SK-N-SH treated with all-trans-retinoic acid at 6 μM for 48 hours (cell line): ENCODE measurements at regions not wholly inside any gene's neighbourhood (a gene's known extent, or its start where the extent isn't known, plus 50 kb on each side); places are given as distances from the start of the nearest gene placed in this dataset.
A peak's percentile ranks its signal among the peaks of the same experiment; 100 is the strongest.

Experiments
- ATAC-seq: fragments of 200-7000 bp; cut with Tn5 transposase; 3 replicates; pipeline ENCODE4 v1.9.1; 2020; ENCODE audit warnings: mild to moderate bottlenecking, moderate library complexity
- ARNTL ChIP-seq: fragments of 450-650 bp; formaldehyde crosslinking; IDR thresholded peaks from 2 replicates; pipeline ENCODE4 v1.5.0; 2020; ENCODE audit warnings: low read depth, mild to moderate bottlenecking, moderate library complexity, borderline replicate concordance
- BACH2 ChIP-seq: fragments of 250-450 bp; sonication (Bioruptor Pico); IDR thresholded peaks from 2 replicates; pipeline ENCODE4 v1.9.0; 2021; ENCODE audit warnings: mild to moderate bottlenecking, borderline replicate concordance
- ESRRG ChIP-seq: fragments of 250-450 bp; sonication (Bioruptor Pico); IDR thresholded peaks from 2 replicates; pipeline ENCODE4 v1.6.1; 2021; ENCODE audit warnings: mild to moderate bottlenecking
- GLIS3 ChIP-seq: fragments of 250-450 bp; sonication (Bioruptor Pico); IDR thresholded peaks from 2 replicates; pipeline ENCODE4 v1.5.0; 2020; ENCODE audit warnings: mild to moderate bottlenecking, moderate library complexity
- ISL1 ChIP-seq: fragments of 250-450 bp; sonication (Bioruptor Pico); IDR thresholded peaks from 2 replicates; pipeline ENCODE4 v2.1.2; 2022; ENCODE audit warnings: mild to moderate bottlenecking, moderate library complexity
- OSR1 ChIP-seq: fragments of 250-450 bp; sonication (Bioruptor Pico); IDR thresholded peaks from 2 replicates; pipeline ENCODE4 v1.8.0; 2022; ENCODE audit warnings: moderate library complexity, mild to moderate bottlenecking, inconsistent platforms
- RARB ChIP-seq: fragments of 250-450 bp; sonication (Bioruptor Pico); IDR thresholded peaks from 2 replicates; pipeline ENCODE4 v1.8.0; 2021; ENCODE audit warnings: mild to moderate bottlenecking, moderate library complexity
- TCF4 ChIP-seq: fragments of 250-450 bp; sonication (Bioruptor Pico); IDR thresholded peaks from 2 replicates; pipeline ENCODE4 v1.8.0; 2021; ENCODE audit warnings: mild to moderate bottlenecking, moderate library complexity, borderline replicate concordance
- TOX ChIP-seq: fragments of 250-450 bp; sonication (Bioruptor Pico); IDR thresholded peaks from 2 replicates; pipeline ENCODE4 v1.8.0; 2021; ENCODE audit warnings: mild to moderate bottlenecking, moderate library complexity, borderline replicate concordance
- ZC3H10 ChIP-seq: fragments of 250-450 bp; sonication (Bioruptor Pico); IDR thresholded peaks from 2 replicates; pipeline ENCODE4 v1.5.1; 2021; ENCODE audit warnings: mild to moderate bottlenecking, moderate library complexity
- ZFP3 ChIP-seq: fragments of 250-450 bp; sonication (Bioruptor Pico); IDR thresholded peaks from 2 replicates; pipeline ENCODE4 v1.5.0; 2020; ENCODE audit warnings: mild to moderate bottlenecking, moderate library complexity
- ZNF565 ChIP-seq: fragments of 450-650 bp; formaldehyde crosslinking; conservative IDR thresholded peaks from 2 replicates; pipeline ENCODE4 v1.5.0; 2020; ENCODE audit warnings: low read depth, mild to moderate bottlenecking, moderate library complexity
- ZNF70 ChIP-seq: fragments of 450-650 bp; formaldehyde crosslinking; IDR thresholded peaks from 2 replicates; pipeline ENCODE4 v1.5.0; 2020; ENCODE audit warnings: mild to moderate bottlenecking, moderate library complexity
- ZNF8 ChIP-seq: fragments of 450-650 bp; formaldehyde crosslinking; IDR thresholded peaks from 2 replicates; pipeline ENCODE4 v1.5.0; 2020; ENCODE audit warnings: mild to moderate bottlenecking, moderate library complexity
- TF ChIP-seq, protein P1 (sequence below): fragments of 250-450 bp; sonication (Bioruptor Pico); IDR thresholded peaks from 2 replicates; pipeline ENCODE4 v1.8.0; 2020; ENCODE audit warnings: mild to moderate bottlenecking, moderate library complexity, borderline replicate concordance
- TF ChIP-seq, protein P2 (sequence below): fragments of 250-450 bp; sonication (Bioruptor Pico); IDR thresholded peaks from 2 replicates; pipeline ENCODE4 v1.5.1; 2021; ENCODE audit warnings: mild to moderate bottlenecking, moderate library complexity
- TF ChIP-seq, protein P3 (sequence below): fragments of 250-450 bp; sonication (Bioruptor Pico); IDR thresholded peaks from 2 replicates; pipeline ENCODE4 v1.5.1; 2020; ENCODE audit warnings: low read depth, mild to moderate bottlenecking, moderate library complexity
- TF ChIP-seq, protein P4 (sequence below): fragments of 250-450 bp; sonication (Bioruptor Pico); IDR thresholded peaks from 2 replicates; pipeline ENCODE4 v1.8.0; 2021; ENCODE audit warnings: low read depth, mild to moderate bottlenecking, moderate library complexity, borderline replicate concordance
- TF ChIP-seq, protein P5 (sequence below): fragments of 250-450 bp; sonication (Bioruptor Pico); IDR thresholded peaks from 2 replicates; pipeline ENCODE4 v1.5.0; 2020; ENCODE audit warnings: mild to moderate bottlenecking, moderate library complexity

DNA sequence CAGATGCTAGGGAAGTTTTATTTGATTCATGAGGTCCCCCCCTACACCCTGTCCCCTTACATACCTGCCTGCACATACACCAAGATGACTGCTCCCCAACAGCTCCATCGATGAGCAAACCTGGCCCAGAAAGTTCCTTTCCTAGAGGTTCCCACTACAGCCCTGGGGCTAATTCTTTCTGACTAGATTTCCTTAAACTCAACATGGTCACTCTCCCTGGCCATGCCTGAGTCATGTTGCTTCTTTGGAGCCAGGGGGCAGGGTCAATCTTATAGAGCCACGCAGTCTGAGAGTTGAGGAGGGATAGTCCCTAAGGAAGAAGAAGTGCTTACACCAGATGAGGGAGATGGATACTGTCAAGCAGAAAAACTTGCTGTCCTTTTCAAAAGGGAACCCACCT, 67.7 kb upstream of the GLI2 start:
- ATAC-seq = no peak
- no peak for TF ChIP-seq GLIS3 (CRISPR knock-in tag)
- TF ChIP-seq, protein P1, sequence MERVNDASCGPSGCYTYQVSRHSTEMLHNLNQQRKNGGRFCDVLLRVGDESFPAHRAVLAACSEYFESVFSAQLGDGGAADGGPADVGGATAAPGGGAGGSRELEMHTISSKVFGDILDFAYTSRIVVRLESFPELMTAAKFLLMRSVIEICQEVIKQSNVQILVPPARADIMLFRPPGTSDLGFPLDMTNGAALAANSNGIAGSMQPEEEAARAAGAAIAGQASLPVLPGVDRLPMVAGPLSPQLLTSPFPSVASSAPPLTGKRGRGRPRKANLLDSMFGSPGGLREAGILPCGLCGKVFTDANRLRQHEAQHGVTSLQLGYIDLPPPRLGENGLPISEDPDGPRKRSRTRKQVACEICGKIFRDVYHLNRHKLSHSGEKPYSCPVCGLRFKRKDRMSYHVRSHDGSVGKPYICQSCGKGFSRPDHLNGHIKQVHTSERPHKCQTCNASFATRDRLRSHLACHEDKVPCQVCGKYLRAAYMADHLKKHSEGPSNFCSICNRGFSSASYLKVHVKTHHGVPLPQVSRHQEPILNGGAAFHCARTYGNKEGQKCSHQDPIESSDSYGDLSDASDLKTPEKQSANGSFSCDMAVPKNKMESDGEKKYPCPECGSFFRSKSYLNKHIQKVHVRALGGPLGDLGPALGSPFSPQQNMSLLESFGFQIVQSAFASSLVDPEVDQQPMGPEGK = no peak
- no peak for TF ChIP-seq TCF4 (CRISPR knock-in tag)
- no peak for TF ChIP-seq ISL1 (CRISPR knock-in tag)
- no peak for TF ChIP-seq ZNF8 (CRISPR knock-in tag)
- TF ChIP-seq ESRRG = no peak
- TF ChIP-seq TOX (CRISPR knock-in tag) = no peak
- TF ChIP-seq OSR1 (CRISPR knock-in tag) = no peak
- TF ChIP-seq ARNTL (CRISPR knock-in tag) = no peak
- TF ChIP-seq, protein P2, sequence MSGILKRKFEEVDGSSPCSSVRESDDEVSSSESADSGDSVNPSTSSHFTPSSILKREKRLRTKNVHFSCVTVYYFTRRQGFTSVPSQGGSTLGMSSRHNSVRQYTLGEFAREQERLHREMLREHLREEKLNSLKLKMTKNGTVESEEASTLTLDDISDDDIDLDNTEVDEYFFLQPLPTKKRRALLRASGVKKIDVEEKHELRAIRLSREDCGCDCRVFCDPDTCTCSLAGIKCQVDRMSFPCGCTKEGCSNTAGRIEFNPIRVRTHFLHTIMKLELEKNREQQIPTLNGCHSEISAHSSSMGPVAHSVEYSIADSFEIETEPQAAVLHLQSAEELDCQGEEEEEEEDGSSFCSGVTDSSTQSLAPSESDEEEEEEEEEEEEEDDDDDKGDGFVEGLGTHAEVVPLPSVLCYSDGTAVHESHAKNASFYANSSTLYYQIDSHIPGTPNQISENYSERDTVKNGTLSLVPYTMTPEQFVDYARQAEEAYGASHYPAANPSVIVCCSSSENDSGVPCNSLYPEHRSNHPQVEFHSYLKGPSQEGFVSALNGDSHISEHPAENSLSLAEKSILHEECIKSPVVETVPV (CRISPR knock-in tag) = no peak
- TF ChIP-seq, protein P3, sequence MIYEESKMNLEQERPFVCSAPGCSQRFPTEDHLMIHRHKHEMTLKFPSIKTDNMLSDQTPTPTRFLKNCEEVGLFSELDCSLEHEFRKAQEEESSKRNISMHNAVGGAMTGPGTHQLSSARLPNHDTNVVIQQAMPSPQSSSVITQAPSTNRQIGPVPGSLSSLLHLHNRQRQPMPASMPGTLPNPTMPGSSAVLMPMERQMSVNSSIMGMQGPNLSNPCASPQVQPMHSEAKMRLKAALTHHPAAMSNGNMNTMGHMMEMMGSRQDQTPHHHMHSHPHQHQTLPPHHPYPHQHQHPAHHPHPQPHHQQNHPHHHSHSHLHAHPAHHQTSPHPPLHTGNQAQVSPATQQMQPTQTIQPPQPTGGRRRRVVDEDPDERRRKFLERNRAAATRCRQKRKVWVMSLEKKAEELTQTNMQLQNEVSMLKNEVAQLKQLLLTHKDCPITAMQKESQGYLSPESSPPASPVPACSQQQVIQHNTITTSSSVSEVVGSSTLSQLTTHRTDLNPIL (CRISPR knock-in tag) = no peak
- no peak for TF ChIP-seq ZFP3 (CRISPR knock-in tag)
- TF ChIP-seq, protein P4, sequence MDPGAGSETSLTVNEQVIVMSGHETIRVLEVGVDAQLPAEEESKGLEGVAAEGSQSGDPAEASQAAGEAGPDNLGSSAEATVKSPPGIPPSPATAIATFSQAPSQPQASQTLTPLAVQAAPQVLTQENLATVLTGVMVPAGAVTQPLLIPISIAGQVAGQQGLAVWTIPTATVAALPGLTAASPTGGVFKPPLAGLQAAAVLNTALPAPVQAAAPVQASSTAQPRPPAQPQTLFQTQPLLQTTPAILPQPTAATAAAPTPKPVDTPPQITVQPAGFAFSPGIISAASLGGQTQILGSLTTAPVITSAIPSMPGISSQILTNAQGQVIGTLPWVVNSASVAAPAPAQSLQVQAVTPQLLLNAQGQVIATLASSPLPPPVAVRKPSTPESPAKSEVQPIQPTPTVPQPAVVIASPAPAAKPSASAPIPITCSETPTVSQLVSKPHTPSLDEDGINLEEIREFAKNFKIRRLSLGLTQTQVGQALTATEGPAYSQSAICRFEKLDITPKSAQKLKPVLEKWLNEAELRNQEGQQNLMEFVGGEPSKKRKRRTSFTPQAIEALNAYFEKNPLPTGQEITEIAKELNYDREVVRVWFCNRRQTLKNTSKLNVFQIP (CRISPR knock-in tag) = no peak
- no peak for TF ChIP-seq BACH2

DNA sequence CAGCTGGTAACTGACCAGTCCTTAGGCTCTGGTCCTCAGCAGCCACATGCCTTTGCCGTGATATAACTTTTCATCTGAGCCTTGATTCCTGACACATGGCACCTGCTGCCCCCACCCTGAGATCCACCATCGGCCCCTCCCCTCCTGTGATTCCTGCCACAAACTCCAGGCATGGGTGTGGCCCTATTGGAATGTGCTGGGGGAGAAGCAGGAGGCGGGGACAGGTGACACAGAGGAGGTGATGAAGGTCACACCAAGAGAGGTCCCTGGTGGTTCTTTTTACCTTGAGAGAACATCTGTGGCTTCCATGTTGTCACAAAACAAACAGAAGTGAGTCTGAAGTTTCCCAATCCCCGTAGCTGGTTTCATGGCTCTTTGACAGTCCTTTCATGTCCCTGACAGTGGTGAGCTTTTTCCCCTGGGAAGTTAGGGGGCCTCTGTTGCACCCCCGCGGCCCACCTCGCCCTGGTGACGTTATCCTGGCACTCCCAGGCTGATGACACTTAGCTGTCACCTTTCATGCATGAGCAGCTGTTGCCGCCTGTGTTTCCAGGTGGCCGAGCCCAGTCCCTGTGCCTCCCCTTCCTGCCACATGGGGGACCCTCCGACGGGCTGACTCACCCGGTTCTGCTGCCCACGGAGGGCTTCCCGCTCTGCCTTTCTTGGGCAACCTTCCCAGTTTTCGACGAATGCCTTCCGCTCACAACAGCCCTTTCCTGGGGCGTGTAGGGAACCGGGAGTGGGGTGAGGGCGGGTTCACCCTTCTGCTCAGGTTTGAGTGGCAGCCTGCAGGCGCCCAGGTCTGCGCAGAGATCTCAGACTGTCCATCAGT, 66.3 kb upstream of the GLI2 start:
- no peak for TF ChIP-seq ZNF70 (CRISPR knock-in tag)
- TF ChIP-seq, protein P1 = no peak
- no peak for TF ChIP-seq ZFP3 (CRISPR knock-in tag)
- no peak for TF ChIP-seq ZNF8 (CRISPR knock-in tag)
- TF ChIP-seq BACH2 = no peak
- TF ChIP-seq RARB (CRISPR knock-in tag) = no peak
- TF ChIP-seq, protein P5, sequence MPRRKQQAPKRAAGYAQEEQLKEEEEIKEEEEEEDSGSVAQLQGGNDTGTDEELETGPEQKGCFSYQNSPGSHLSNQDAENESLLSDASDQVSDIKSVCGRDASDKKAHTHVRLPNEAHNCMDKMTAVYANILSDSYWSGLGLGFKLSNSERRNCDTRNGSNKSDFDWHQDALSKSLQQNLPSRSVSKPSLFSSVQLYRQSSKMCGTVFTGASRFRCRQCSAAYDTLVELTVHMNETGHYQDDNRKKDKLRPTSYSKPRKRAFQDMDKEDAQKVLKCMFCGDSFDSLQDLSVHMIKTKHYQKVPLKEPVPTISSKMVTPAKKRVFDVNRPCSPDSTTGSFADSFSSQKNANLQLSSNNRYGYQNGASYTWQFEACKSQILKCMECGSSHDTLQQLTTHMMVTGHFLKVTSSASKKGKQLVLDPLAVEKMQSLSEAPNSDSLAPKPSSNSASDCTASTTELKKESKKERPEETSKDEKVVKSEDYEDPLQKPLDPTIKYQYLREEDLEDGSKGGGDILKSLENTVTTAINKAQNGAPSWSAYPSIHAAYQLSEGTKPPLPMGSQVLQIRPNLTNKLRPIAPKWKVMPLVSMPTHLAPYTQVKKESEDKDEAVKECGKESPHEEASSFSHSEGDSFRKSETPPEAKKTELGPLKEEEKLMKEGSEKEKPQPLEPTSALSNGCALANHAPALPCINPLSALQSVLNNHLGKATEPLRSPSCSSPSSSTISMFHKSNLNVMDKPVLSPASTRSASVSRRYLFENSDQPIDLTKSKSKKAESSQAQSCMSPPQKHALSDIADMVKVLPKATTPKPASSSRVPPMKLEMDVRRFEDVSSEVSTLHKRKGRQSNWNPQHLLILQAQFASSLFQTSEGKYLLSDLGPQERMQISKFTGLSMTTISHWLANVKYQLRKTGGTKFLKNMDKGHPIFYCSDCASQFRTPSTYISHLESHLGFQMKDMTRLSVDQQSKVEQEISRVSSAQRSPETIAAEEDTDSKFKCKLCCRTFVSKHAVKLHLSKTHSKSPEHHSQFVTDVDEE (CRISPR knock-in tag) = no peak
- ATAC-seq = peak; percentile 35; the same call in 2 of the 3 replicates

DNA sequence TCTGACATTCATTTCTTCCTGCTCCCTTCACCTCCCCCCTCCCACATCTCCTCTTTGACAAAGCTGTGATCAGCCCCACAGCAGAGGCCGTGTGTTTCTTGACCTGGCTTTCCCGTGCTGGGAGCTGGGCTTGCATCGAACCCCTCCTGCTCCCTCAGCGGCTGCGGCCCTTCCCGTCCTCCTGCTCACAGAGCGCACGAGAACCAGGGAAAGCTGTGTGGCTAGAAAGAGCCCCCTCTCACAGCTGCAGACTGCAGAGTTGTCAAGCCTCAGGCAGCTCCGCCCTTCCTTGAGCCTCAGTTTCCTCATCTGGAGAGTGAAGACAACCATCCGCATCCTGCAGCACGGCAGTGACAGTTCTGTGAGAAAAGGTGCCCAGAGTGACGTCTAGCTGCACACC, 65.7 kb upstream of the GLI2 start:
- TF ChIP-seq, protein P2 (CRISPR knock-in tag) = no peak
- TF ChIP-seq ZNF70 (CRISPR knock-in tag) = no peak
- no peak for TF ChIP-seq TCF4 (CRISPR knock-in tag)
- no peak for TF ChIP-seq ZFP3 (CRISPR knock-in tag)
- no peak for TF ChIP-seq ZNF565
- no peak for TF ChIP-seq ZC3H10 (CRISPR knock-in tag)
- TF ChIP-seq TOX (CRISPR knock-in tag) = no peak
- ATAC-seq = no peak
